Progenitor cell of endocrine pancreas (in vitro differentiated cells): ENCODE measurements at regions not wholly inside any gene's neighbourhood (a gene's known extent, or its start where the extent isn't known, plus 50 kb on each side); places are given as distances from the start of the nearest gene placed in this dataset.

ENCODE experiments used
- DNase-seq: peaks from one replicate; pipeline ENCODE4 v3.0.0; 2021; ENCODE audit warnings: low spot score; ENCODE audit not compliant: unreplicated experiment
- H3K27ac Mint-ChIP-seq: 2 replicates; pipeline ENCODE4 v1.8.0; 2021; ENCODE audit warnings: mild to moderate bottlenecking, moderate library complexity, mixed read lengths
- H3K27me3 Mint-ChIP-seq: 2 replicates; pipeline ENCODE4 v1.8.0; 2021; ENCODE audit warnings: mixed read lengths
- H3K36me3 Mint-ChIP-seq: 2 replicates; pipeline ENCODE4 v1.8.0; 2022; ENCODE audit warnings: mixed read lengths; ENCODE audit not compliant: insufficient read depth
- H3K4me1 Mint-ChIP-seq: 2 replicates; pipeline ENCODE4 v1.8.0; 2021; ENCODE audit warnings: low read depth, mixed read lengths
- H3K4me3 Mint-ChIP-seq: 2 replicates; pipeline ENCODE4 v1.8.0; 2021; ENCODE audit warnings: low read depth, mild to moderate bottlenecking, moderate library complexity, mixed read lengths
- H3K9me3 Mint-ChIP-seq: 2 replicates; pipeline ENCODE4 v1.8.0; 2021; ENCODE audit warnings: low read depth, mixed read lengths
- TF ChIP-seq, protein P1 (sequence below): fragments of 200-600 bp; sonication (generic); IDR thresholded peaks from one replicate; pipeline ENCODE4 v1.5.0; 2021; ENCODE audit warnings: antibody characterized with exemption, mild to moderate bottlenecking; ENCODE audit not compliant: unreplicated experiment

DNA sequence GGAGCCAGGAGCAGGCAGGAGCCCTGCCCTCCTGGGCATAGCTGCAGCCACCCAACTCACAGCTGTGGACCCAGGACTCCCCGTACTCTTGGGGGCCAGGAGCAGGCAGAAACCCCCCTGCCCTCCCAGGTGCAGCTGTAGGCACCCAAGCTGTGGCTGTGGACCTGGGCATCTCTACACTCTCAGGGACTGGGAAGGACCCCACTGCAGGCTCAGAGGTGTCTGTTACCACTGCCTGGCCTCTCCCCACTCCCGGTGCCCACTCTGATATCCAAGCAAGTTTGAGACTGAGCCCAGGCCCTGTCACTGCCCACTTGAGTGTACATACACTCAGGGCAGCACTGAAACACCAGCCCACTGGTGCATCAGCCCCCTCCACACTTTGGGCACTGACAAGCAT is 193.5 kb upstream of the MANEA start:
- H3K36me3 Mint-ChIP-seq, result no peaks in the 10 kb centered on the region
- H3K4me1 Mint-ChIP-seq, result no peaks in the 10 kb centered on the region
- H3K9me3 Mint-ChIP-seq, result peaks cover 4% of the 10 kb centered on the region
- TF ChIP-seq, protein P1, sequence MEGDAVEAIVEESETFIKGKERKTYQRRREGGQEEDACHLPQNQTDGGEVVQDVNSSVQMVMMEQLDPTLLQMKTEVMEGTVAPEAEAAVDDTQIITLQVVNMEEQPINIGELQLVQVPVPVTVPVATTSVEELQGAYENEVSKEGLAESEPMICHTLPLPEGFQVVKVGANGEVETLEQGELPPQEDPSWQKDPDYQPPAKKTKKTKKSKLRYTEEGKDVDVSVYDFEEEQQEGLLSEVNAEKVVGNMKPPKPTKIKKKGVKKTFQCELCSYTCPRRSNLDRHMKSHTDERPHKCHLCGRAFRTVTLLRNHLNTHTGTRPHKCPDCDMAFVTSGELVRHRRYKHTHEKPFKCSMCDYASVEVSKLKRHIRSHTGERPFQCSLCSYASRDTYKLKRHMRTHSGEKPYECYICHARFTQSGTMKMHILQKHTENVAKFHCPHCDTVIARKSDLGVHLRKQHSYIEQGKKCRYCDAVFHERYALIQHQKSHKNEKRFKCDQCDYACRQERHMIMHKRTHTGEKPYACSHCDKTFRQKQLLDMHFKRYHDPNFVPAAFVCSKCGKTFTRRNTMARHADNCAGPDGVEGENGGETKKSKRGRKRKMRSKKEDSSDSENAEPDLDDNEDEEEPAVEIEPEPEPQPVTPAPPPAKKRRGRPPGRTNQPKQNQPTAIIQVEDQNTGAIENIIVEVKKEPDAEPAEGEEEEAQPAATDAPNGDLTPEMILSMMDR, result no peak
- no peak for DNase-seq
- no peak overlapping the region for H3K4me3 Mint-ChIP-seq
- H3K27ac Mint-ChIP-seq, result no peak overlapping the region
- H3K27me3 Mint-ChIP-seq, result no peaks in the 10 kb centered on the region

DNA sequence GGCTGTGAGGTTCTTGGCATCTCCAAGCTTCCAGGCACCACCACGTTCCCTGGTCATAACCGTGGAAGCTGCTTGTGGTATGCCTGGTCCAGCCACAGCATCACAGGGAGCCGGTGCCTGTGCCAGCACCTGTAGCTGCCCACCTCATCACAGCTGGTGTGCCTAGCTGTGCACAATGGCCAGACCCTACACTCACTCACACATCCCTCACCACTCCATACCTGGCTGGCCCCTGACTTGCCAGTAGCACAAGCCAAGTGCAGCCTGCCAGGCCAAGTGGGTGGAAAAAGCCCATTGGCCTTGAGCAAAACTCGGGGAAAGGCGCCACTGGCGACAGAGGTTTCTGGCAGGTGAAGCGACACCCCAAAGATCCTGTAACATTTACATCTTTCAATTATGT is 192.3 kb upstream of the MANEA start:
- Mint-ChIP-seq H3K27me3 (no peaks in the 10 kb centered on the region), H3K36me3 (no peaks in the 10 kb centered on the region), H3K4me3 (no peak overlapping the region), H3K27ac (no peak overlapping the region), H3K9me3 (no peaks in the 10 kb centered on the region), H3K4me1 (no peaks in the 10 kb centered on the region)
- DNase-seq, result no peak
- TF ChIP-seq, protein P1, result no peak

DNA sequence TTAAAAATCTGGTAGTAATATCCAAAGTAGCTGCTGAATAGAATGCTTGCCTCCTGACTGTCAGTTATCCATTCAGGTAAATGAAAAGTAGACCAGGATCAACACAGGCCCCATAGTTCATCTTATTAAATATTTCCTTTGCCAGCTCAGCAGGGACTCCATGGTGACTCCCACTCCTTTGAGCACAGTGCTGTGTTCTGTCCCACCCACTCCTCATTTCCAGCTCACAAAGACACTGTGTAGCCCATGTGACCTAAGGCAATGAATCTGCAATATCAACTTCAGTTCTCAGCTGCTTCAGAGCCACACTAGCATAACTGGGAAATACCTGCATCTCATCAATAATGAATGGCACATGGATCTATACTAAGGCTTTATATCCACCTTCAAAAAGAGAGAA is 189.5 kb upstream of the MANEA start:
- no peaks in the 10 kb centered on the region for H3K9me3 Mint-ChIP-seq
- DNase-seq, result no peak
- TF ChIP-seq, protein P1, result no peak
- H3K27me3 Mint-ChIP-seq, result no peaks in the 10 kb centered on the region
- H3K4me1 Mint-ChIP-seq, result no peaks in the 10 kb centered on the region
- no peak overlapping the region for H3K4me3 Mint-ChIP-seq
- no peak overlapping the region for H3K27ac Mint-ChIP-seq
- H3K36me3 Mint-ChIP-seq, result no peaks in the 10 kb centered on the region

DNA sequence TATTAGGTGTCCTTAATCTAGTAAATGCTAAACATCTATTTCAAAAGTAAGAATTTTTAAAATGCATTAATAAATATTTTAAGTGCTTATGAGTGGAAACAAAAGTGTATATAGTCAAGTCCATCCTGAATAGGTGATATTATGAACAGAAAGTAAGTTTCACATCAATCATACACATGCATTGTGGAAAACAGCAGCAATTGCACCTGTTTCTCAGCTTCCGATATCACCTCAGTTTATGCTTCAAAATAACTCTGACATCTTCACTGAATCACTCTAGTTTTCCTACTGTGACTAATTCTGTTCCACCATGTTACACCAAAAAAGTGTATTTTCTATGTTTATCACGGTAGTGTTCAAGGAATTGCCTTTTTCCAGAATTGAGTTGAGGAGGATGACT is 172.6 kb upstream of the MANEA start:
- Mint-ChIP-seq H3K4me1 (no peaks in the 10 kb centered on the region), H3K9me3 (no peaks in the 10 kb centered on the region), H3K27ac (no peak overlapping the region), H3K4me3 (no peak overlapping the region), H3K36me3 (no peaks in the 10 kb centered on the region), H3K27me3 (no peaks in the 10 kb centered on the region)
- TF ChIP-seq, protein P1, result no peak
- no peak for DNase-seq

DNA sequence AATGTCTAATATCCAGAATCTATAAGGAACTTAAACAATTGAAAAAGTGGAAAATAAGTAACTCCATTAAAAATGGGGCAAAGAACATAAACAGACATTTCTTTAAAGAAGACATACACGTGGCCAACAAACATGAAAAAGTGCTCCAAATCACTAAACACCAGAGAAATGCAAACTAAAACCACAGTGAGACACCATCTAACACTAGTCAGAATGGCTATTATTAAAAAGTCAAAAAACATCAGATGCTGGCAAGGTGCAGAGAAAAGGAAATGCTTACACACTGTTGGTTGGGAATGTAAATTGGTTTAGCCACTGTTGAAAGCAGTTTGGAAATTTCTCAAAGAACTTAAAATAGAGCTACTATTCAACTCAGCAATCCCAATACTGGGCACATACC is 169.2 kb upstream of the MANEA start:
- no peak for DNase-seq

More for the DNA sequence above, 169.2 kb upstream of the MANEA start:
- TF ChIP-seq, protein P1, result no peak
- Mint-ChIP-seq H3K27me3 (no peaks in the 10 kb centered on the region), H3K36me3 (no peaks in the 10 kb centered on the region), H3K4me3 (no peak overlapping the region), H3K27ac (no peak overlapping the region), H3K4me1 (no peaks in the 10 kb centered on the region), H3K9me3 (no peaks in the 10 kb centered on the region)
